Kidney epithelial cell (primary cell): ENCODE measurements at regions not wholly inside any gene's neighbourhood (a gene's known extent, or its start where the extent isn't known, plus 50 kb on each side); places are given as distances from the start of the nearest gene placed in this dataset.
A peak's percentile ranks its signal among the peaks of the same experiment; 100 is the strongest.

Experiments used
- DNase-seq: peaks from one replicate; pipeline ENCODE4 v3.0.0-alpha.2; 2010; ENCODE audit warnings: low read depth
- H3K27me3 ChIP-seq: 2 replicates; pipeline ENCODE4 v1.6.0; 2011; ENCODE audit warnings: low read length; ENCODE audit not compliant: control insufficient read depth, insufficient read depth
- H3K36me3 ChIP-seq: 2 replicates; pipeline ENCODE4 v1.5.1; 2011; ENCODE audit warnings: low read length; ENCODE audit not compliant: control insufficient read depth, insufficient read depth
- H3K4me3 ChIP-seq: 2 replicates; pipeline ENCODE4 v1.5.1; 2011; ENCODE audit warnings: low read depth, mild to moderate bottlenecking, control low read depth, low read length
- TF ChIP-seq, protein P1 (sequence below): IDR thresholded peaks from 2 replicates; pipeline ENCODE4 v1.5.1; 2011; ENCODE audit warnings: mild to moderate bottlenecking, moderate library complexity, low read length, control low read depth, inconsistent platforms; ENCODE audit not compliant: insufficient read depth, poor library complexity, severe bottlenecking

DNA sequence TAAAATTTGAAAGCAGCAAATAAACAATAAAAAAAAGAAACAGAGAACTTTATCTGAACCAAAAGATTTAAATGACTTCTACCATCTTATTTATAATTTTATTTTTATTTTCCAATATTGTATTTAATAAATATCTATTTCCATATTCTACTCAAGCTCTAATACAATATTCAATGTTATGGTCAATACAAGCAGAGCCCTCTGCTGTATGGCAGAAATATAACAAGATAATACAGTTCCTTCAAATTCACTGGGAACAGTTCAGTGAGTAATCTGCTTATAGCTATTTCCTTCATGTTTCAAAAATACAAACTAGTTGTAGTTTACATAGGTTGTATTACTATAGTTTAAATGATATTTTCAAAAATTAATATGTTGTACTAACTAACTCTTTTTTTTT is 332.7 kb downstream of the PRDM9 start:
- no peak for DNase-seq
- TF ChIP-seq, protein P1, sequence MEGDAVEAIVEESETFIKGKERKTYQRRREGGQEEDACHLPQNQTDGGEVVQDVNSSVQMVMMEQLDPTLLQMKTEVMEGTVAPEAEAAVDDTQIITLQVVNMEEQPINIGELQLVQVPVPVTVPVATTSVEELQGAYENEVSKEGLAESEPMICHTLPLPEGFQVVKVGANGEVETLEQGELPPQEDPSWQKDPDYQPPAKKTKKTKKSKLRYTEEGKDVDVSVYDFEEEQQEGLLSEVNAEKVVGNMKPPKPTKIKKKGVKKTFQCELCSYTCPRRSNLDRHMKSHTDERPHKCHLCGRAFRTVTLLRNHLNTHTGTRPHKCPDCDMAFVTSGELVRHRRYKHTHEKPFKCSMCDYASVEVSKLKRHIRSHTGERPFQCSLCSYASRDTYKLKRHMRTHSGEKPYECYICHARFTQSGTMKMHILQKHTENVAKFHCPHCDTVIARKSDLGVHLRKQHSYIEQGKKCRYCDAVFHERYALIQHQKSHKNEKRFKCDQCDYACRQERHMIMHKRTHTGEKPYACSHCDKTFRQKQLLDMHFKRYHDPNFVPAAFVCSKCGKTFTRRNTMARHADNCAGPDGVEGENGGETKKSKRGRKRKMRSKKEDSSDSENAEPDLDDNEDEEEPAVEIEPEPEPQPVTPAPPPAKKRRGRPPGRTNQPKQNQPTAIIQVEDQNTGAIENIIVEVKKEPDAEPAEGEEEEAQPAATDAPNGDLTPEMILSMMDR, result peak; percentile 7
- Histone ChIP-seq H3K4me3 (no peak overlapping the region), H3K36me3 (no peaks in the 10 kb centered on the region), H3K27me3 (no peaks in the 10 kb centered on the region)

DNA sequence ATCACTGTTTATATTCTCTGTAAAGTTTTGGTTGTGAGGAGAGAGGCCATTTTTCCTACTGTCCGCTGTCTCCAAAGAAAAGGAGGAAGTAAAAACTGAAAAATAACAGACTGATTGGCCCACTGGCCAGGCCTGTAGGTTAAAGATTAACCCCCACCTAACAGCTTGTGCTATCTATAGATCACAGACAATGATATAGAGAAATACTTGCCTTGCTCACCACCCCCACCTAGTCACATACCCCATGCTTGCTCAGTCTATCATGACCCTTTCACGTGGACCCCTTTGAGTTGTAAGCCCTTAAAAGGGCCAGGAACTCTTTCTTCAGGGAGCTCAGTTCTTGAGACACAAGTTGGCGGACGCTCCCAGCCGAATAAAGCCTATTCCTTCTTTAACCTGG is 357.4 kb downstream of the PRDM9 start:
- TF ChIP-seq, protein P1, result no peak
- DNase-seq, result no peak
- H3K4me3 ChIP-seq, result no peak overlapping the region
- no peaks in the 10 kb centered on the region for H3K36me3 ChIP-seq
- H3K27me3 ChIP-seq, result no peaks in the 10 kb centered on the region

DNA sequence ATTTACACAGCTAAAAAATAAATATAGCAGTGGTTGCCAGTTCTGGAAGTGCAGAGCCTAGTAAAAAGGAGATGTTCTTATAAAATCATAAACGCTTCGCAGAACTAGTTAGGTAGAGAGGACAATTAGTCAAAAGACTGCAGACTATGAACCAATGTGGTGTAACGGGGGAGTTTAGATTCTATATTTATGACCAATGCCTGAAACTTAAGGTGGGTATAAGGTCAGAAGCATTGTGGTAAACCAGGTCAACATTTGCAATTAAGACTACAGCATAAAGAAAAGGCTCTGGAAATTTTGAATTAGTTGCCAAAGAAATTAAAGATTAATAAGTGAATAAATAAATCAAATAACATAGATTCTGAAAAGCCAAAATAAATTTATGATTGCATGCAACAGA is 370.4 kb downstream of the PRDM9 start:
- TF ChIP-seq, protein P1, result no peak
- H3K27me3 ChIP-seq, result no peaks in the 10 kb centered on the region
- H3K36me3 ChIP-seq, result no peaks in the 10 kb centered on the region
- DNase-seq, result no peak
- no peak overlapping the region for H3K4me3 ChIP-seq

DNA sequence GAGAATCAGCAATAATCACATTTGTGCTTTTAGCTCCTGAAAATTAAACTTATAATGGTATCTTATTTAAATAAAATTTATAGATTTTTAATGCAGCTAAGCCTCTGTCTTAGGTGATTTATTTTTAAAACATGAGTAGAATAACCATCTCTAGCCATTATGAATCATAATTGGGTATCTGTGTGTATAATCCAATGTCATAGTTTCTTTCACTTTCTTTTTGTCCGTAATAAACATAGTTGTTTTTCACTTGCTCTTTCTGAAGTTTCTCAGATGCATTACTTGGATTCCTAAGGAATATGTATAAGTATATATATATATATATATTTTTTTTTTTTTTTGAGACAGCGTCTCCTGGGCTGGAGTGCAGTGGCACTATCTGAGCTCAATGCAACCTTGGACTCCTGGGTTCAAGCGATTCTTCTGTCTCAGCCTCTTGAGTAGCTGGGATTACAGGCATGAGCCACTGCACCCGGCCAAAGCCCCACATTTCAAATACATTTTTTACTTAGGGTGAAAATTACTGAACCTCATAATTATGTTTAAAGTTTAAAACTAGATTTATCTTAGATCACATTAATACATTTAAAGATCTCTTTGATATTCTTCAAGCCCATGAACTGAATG is 377.1 kb downstream of the PRDM9 start:
- TF ChIP-seq, protein P1, result no peak
- Histone ChIP-seq H3K27me3 (no peaks in the 10 kb centered on the region), H3K4me3 (no peak overlapping the region), H3K36me3 (no peaks in the 10 kb centered on the region)
- DNase-seq, result no peak

DNA sequence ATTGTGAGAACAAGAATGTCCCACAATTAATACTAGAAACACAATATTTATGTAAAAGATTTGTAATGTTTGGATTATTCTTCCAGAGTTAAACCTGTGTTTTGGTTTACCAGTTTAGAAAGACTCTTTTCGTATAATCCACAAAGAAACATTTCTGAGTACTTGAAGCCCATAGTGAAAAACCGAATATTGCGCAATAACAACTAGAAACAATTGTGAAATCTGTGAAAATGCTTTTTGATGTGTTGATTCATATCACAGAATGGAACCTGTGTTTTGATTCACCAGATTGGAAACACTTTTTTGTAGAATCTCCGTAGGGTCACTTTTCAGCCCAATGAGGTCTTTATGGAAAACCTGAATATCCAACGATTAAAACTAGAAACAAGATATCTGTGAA is 386.2 kb downstream of the PRDM9 start:
- Histone ChIP-seq H3K36me3 (no peaks in the 10 kb centered on the region), H3K27me3 (no peaks in the 10 kb centered on the region), H3K4me3 (no peak overlapping the region)
- TF ChIP-seq, protein P1, result no peak
- DNase-seq, result no peak

DNA sequence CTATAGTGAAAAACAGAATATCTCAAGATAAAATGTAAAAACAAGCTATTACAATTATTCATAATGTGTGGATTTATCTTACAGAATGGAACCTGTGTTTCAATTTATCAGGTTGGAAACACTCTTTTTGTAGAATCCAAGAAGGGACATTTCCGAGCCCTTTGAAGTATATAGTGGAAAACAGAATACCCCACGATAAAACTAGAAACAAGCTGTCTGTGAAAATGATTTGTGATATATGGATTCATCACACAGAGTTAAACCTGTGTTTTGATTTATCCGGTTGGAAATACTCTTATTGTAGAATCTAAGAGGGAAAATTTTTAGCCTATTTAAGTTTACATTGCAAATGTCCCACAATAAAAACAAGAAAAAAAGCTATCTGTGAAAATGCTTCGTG is 388.2 kb downstream of the PRDM9 start:
- Histone ChIP-seq H3K27me3 (no peaks in the 10 kb centered on the region), H3K4me3 (no peak overlapping the region), H3K36me3 (no peaks in the 10 kb centered on the region)
- TF ChIP-seq, protein P1, result no peak
- DNase-seq, result no peak
